ENCODE measurements at regions not wholly inside any gene's neighbourhood (a gene's known extent, or its start where the extent isn't known, plus 50 kb on each side); places are given as distances from the start of the nearest gene placed in this dataset.
"Not testable (repeated sequence)": the region's sequence is repeated elsewhere in the genome, so short reads cannot be mapped to it uniquely, and the experiment has no call there.

- H3K36me3 ChIP-seq; intact Hi-C loops (cut with DNase I); H3K27ac ChIP-seq; H3K27me3 ChIP-seq; DNase-seq (ENCODE audit: extremely low spot score in 2 of 2); H3K4me1 ChIP-seq; H3K9me3 ChIP-seq; H3K4me3 ChIP-seq: not testable (repeated sequence)
These were observed 106.0 kb downstream of the SPATA18 start for GRCh38 chr4:52157071-52157470.

- H3K27me3 ChIP-seq, result no peaks in the 10 kb centered on the region
- no peak overlapping the region for H3K4me3 ChIP-seq
- H3K36me3 ChIP-seq, result no peaks in the 10 kb centered on the region
- DNase-seq (ENCODE audit: extremely low spot score in 2 of 2), result no peak
- H3K27ac ChIP-seq, result no peak overlapping the region
- no peaks in the 10 kb centered on the region for H3K4me1 ChIP-seq
- H3K9me3 ChIP-seq, result no peaks in the 10 kb centered on the region
- no peak for TF ChIP-seq CTCF (IDR thresholded peaks at IDR 0.05)
- no peak for TF ChIP-seq POLR2AphosphoS5 (IDR thresholded peaks at IDR 0.05; ENCODE audit: insufficient read depth in 1 of 2, low read depth in 1 of 2)
- no peak for TF ChIP-seq POLR2A (IDR thresholded peaks at IDR 0.05)
- intact Hi-C loops (cut with DNase I), result no loop called here
These were observed 106.7 kb downstream of the SPATA18 start for GRCh38 chr4:52157641-52158316.

GRCh38 chr4:52160859-52161258 lies 109.8 kb downstream of the SPATA18 start:
- Histone ChIP-seq H3K9me3 (no peaks in the 10 kb centered on the region), H3K27ac (no peak overlapping the region), H3K27me3 (no peaks in the 10 kb centered on the region), H3K4me3 (no peak overlapping the region), H3K4me1 (no peaks in the 10 kb centered on the region), H3K36me3 (no peaks in the 10 kb centered on the region)
- intact Hi-C loops (cut with DNase I), result no loop called here
- no peak for DNase-seq (ENCODE audit: extremely low spot score in 2 of 2)
- TF ChIP-seq POLR2A (IDR thresholded peaks at IDR 0.05) (no peak), POLR2AphosphoS5 (IDR thresholded peaks at IDR 0.05; ENCODE audit: insufficient read depth in 1 of 2, low read depth in 1 of 2) (no peak), CTCF (IDR thresholded peaks at IDR 0.05) (no peak)

- no peak overlapping the region for H3K27ac ChIP-seq
- no peak for DNase-seq (ENCODE audit: extremely low spot score in 2 of 2)
- no peak for TF ChIP-seq POLR2AphosphoS5 (IDR thresholded peaks at IDR 0.05; ENCODE audit: insufficient read depth in 1 of 2, low read depth in 1 of 2)
- TF ChIP-seq POLR2A (IDR thresholded peaks at IDR 0.05), result no peak
- TF ChIP-seq CTCF (IDR thresholded peaks at IDR 0.05), result no peak
- H3K4me3 ChIP-seq, result no peak overlapping the region
- H3K9me3 ChIP-seq, result no peaks in the 10 kb centered on the region
- no peaks in the 10 kb centered on the region for H3K27me3 ChIP-seq
- intact Hi-C loops (cut with DNase I), result no loop called here
- H3K36me3 ChIP-seq, result no peaks in the 10 kb centered on the region
- H3K4me1 ChIP-seq, result no peaks in the 10 kb centered on the region
These were observed 113.0 kb downstream of the SPATA18 start for GRCh38 chr4:52164116-52164515.

GRCh38 chr4:52172166-52172565 lies 121.1 kb downstream of the SPATA18 start:
- intact Hi-C loops (cut with DNase I), result no loop called here
- Histone ChIP-seq H3K4me1 (no peaks in the 10 kb centered on the region), H3K36me3 (no peaks in the 10 kb centered on the region), H3K9me3 (no peaks in the 10 kb centered on the region), H3K27me3 (no peaks in the 10 kb centered on the region), H3K4me3 (no peak overlapping the region), H3K27ac (no peak overlapping the region)
- DNase-seq (ENCODE audit: extremely low spot score in 2 of 2), result no peak
- TF ChIP-seq POLR2A (IDR thresholded peaks at IDR 0.05) (no peak), POLR2AphosphoS5 (IDR thresholded peaks at IDR 0.05; ENCODE audit: insufficient read depth in 1 of 2, low read depth in 1 of 2) (no peak), CTCF (IDR thresholded peaks at IDR 0.05) (no peak)
